Astrocyte (in vitro differentiated cells and primary cell): ENCODE measurements at regions not wholly inside any gene's neighbourhood (a gene's known extent, or its start where the extent isn't known, plus 50 kb on each side); places are given as distances from the start of the nearest gene placed in this dataset.

Source experiments
- CTCF ChIP-seq: IDR thresholded peaks from 2 replicates; pipeline ENCODE4 v1.5.1; 2011; ENCODE audit warnings: low read depth, mild to moderate bottlenecking, inconsistent platforms, low read length, moderate library complexity; ENCODE audit not compliant: insufficient read depth
- EZH2 ChIP-seq: IDR thresholded peaks from 2 replicates; pipeline ENCODE4 v1.6.1; 2012; ENCODE audit warnings: mild to moderate bottlenecking, low read length, inconsistent platforms; ENCODE audit not compliant: insufficient read depth

GRCh38 chr1:38686167-38686926 is 173.2 kb downstream of the RRAGC start:
- TF ChIP-seq EZH2 (no peak), CTCF (no peak)
